IMR-90 (cell line): ENCODE measurements at regions not wholly inside any gene's neighbourhood (a gene's known extent, or its start where the extent isn't known, plus 50 kb on each side); places are given as distances from the start of the nearest gene placed in this dataset.

Experiments used
- ATAC-seq: fragments of 200-7000 bp; cut with Tn5 transposase; 2 replicates; pipeline ENCODE4 v1.9.1; 2020; ENCODE audit warnings: low read depth, mild to moderate bottlenecking, moderate library complexity
- BruUV-seq: library from RNA; stranded (reverse); fragments of 400-500 nt; replicated peaks from 2 replicates; lab custom pipeline; 2021; lab: Mats Ljungman, UMichigan
- CTCF ChIA-PET: fragments of 300-600 bp; formaldehyde crosslinking; extraction: SDS; loops from one replicate; lab custom pipeline; 2021; ENCODE audit warnings: antibody characterized with exemption; lab: Yijun Ruan, JAX
- POLR2A ChIA-PET: fragments of 300-600 bp; sonication (Branson Sonifier 250); formaldehyde crosslinking; loops from one replicate; lab custom pipeline; 2022; ENCODE audit warnings: antibody characterized with exemption; ENCODE audit not compliant: unreplicated experiment; lab: Charles Lee
- DNase-seq: peaks from one replicate; pipeline ENCODE4 v3.0.0; 2013
- H2AFZ ChIP-seq: replicated peaks from 2 replicates; pipeline ENCODE3; 2013; ENCODE audit warnings: low read length, mild to moderate bottlenecking; ENCODE audit not compliant: poor library complexity
- H2AK5ac ChIP-seq: 2 replicates; pipeline ENCODE4 v1.6.1; 2013; ENCODE audit warnings: low read depth, low read length, inconsistent platforms
- H2AK9ac ChIP-seq: replicated peaks from 2 replicates; pipeline ENCODE3; 2013; ENCODE audit warnings: mild to moderate bottlenecking, low read depth, low read length, moderate library complexity; ENCODE audit not compliant: poor library complexity
- H2BK120ac ChIP-seq: 2 replicates; pipeline ENCODE4 v1.6.1; 2013; ENCODE audit warnings: low read depth, low read length, inconsistent platforms
- H2BK15ac ChIP-seq: 3 replicates; pipeline ENCODE4 v1.6.1; 2013; ENCODE audit warnings: low read depth, low read length, inconsistent platforms
- H2BK20ac ChIP-seq: 2 replicates; pipeline ENCODE4 v1.6.1; 2013; ENCODE audit warnings: low read depth, mild to moderate bottlenecking, inconsistent platforms, low read length, moderate library complexity
- H2BK5ac ChIP-seq: 2 replicates; pipeline ENCODE4 v1.6.1; 2013; ENCODE audit warnings: mild to moderate bottlenecking, low read depth, low read length, inconsistent platforms; ENCODE audit not compliant: poor library complexity, severe bottlenecking
- H3K14ac ChIP-seq: replicated peaks from 2 replicates; pipeline ENCODE4 v1.6.1; 2013; ENCODE audit warnings: low read depth, low read length, inconsistent platforms
- H3K18ac ChIP-seq: 2 replicates; pipeline ENCODE4 v1.6.1; 2013; ENCODE audit warnings: low read depth, low read length, control low read depth
- H3K23ac ChIP-seq: 2 replicates; pipeline ENCODE4 v1.6.1; 2013; ENCODE audit warnings: low read depth, low read length, inconsistent platforms
- H3K27ac ChIP-seq: 2 replicates; pipeline ENCODE4 v1.5.1; 2013; ENCODE audit warnings: mild to moderate bottlenecking, control low read depth, low read length; ENCODE audit not compliant: insufficient read depth
- H3K27me3 ChIP-seq: 2 replicates; pipeline ENCODE4 v1.6.1; 2013; ENCODE audit warnings: low read length; ENCODE audit not compliant: control insufficient read depth, insufficient read depth
- H3K36me3 ChIP-seq: 2 replicates; pipeline ENCODE4 v1.6.1; 2013; ENCODE audit warnings: low read length, mixed read lengths; ENCODE audit not compliant: control insufficient read depth, insufficient read depth
- H3K4ac ChIP-seq: 2 replicates; pipeline ENCODE4 v1.6.1; 2013; ENCODE audit warnings: low read depth, low read length, inconsistent platforms
- H3K4me1 ChIP-seq: 2 replicates; pipeline ENCODE4 v1.6.1; 2013; ENCODE audit warnings: low read length, mixed read lengths; ENCODE audit not compliant: control insufficient read depth, insufficient read depth
- H3K4me2 ChIP-seq: 2 replicates; pipeline ENCODE4 v1.6.1; 2013; ENCODE audit warnings: low read depth, mild to moderate bottlenecking, control low read depth, low read length, moderate library complexity
- H3K4me3 ChIP-seq: 2 replicates; pipeline ENCODE4 v1.5.1; 2013; ENCODE audit warnings: low read depth, mild to moderate bottlenecking, control low read depth, low read length, moderate library complexity; ENCODE audit not compliant: insufficient read depth
- H3K56ac ChIP-seq: 2 replicates; pipeline ENCODE4 v1.6.1; 2013; ENCODE audit warnings: low read length, inconsistent platforms; ENCODE audit not compliant: insufficient read depth; ENCODE audit errors: extremely low read depth
- H3K79me1 ChIP-seq, 2 experiments: 2 replicates each; pipeline ENCODE4 v1.6.1; 2013; ENCODE audit warnings: low read length in 2 of 2, inconsistent platforms in 1 of 2, low read depth in 1 of 2
- H3K9ac ChIP-seq: 2 replicates; pipeline ENCODE4 v1.6.1; 2013; ENCODE audit warnings: low read depth, low read length, control low read depth
- H3K9me1 ChIP-seq: 2 replicates; pipeline ENCODE4 v1.6.1; 2013; ENCODE audit warnings: low read length, inconsistent platforms; ENCODE audit not compliant: insufficient read depth
- H3K9me3 ChIP-seq: 2 replicates; pipeline ENCODE4 v1.6.1; 2013; ENCODE audit warnings: low read length; ENCODE audit not compliant: control insufficient read depth, insufficient read depth
- H4K20me1 ChIP-seq: 2 replicates; pipeline ENCODE4 v1.6.1; 2013; ENCODE audit warnings: low read length, inconsistent platforms; ENCODE audit not compliant: insufficient read depth
- H4K5ac ChIP-seq: 2 replicates; pipeline ENCODE4 v1.6.1; 2013; ENCODE audit warnings: mild to moderate bottlenecking, low read depth, low read length, control low read depth
- H4K8ac ChIP-seq, 2 experiments: 2 replicates each; pipeline ENCODE4 v1.6.1; 2013; ENCODE audit warnings: low read depth in 2 of 2, low read length in 2 of 2, control low read depth in 1 of 2, inconsistent platforms in 1 of 2
- H4K91ac ChIP-seq: 2 replicates; pipeline ENCODE4 v1.6.1; 2013; ENCODE audit warnings: low read depth, low read length, inconsistent platforms; ENCODE audit not compliant: insufficient read depth
- BHLHE40 ChIP-seq: fragments of 150-350 bp; IDR thresholded peaks from 2 replicates; pipeline ENCODE4 v1.6.1; 2016; ENCODE audit warnings: mild to moderate bottlenecking, low read depth, low read length
- CEBPB ChIP-seq: IDR thresholded peaks from 2 replicates; pipeline ENCODE4 v1.6.1; 2012; ENCODE audit warnings: low read depth, low read length, improper control_type of control experiment
- CHD1 ChIP-seq: IDR thresholded peaks from 2 replicates; pipeline ENCODE4 v1.6.1; 2012; ENCODE audit warnings: low read depth, low read length, improper control_type of control experiment
- CTCF ChIP-seq: conservative IDR thresholded peaks from 2 replicates; pipeline ENCODE4 v1.5.1; 2012; ENCODE audit warnings: mild to moderate bottlenecking, low read depth, low read length, improper control_type of control experiment
- ELK1 ChIP-seq: fragments of 150-350 bp; IDR thresholded peaks from 2 replicates; pipeline ENCODE4 v1.6.1; 2016; ENCODE audit warnings: low read depth, mild to moderate bottlenecking, low read length, moderate library complexity, borderline replicate concordance
- FOS ChIP-seq: fragments of 150-350 bp; IDR thresholded peaks from 2 replicates; pipeline ENCODE4 v1.6.1; 2016; ENCODE audit warnings: low read depth, low read length
- MAFK ChIP-seq: IDR thresholded peaks from 2 replicates; pipeline ENCODE4 v1.6.1; 2012; ENCODE audit warnings: low read depth, low read length, improper control_type of control experiment
- MAZ ChIP-seq: IDR thresholded peaks from 2 replicates; pipeline ENCODE4 v1.6.1; 2012; ENCODE audit warnings: low read depth, mild to moderate bottlenecking, low read length, improper control_type of control experiment, moderate library complexity, borderline replicate concordance
- MXI1 ChIP-seq: IDR thresholded peaks from 2 replicates; pipeline ENCODE4 v1.6.1; 2012; ENCODE audit warnings: low read depth, mild to moderate bottlenecking, low read length, moderate library complexity, borderline replicate concordance
- NFE2L2 ChIP-seq: fragments of 150-350 bp; IDR thresholded peaks from 2 replicates; pipeline ENCODE4 v1.6.1; 2016; ENCODE audit warnings: low read depth, mild to moderate bottlenecking, low read length
- POLR2A ChIP-seq: IDR thresholded peaks from 2 replicates; pipeline ENCODE4 v1.6.1; 2012; ENCODE audit warnings: mild to moderate bottlenecking, low read depth, low read length
- RAD21 ChIP-seq: IDR thresholded peaks from 2 replicates; pipeline ENCODE4 v1.6.1; 2012; ENCODE audit warnings: low read length, improper control_type of control experiment
- RCOR1 ChIP-seq: IDR thresholded peaks from 2 replicates; pipeline ENCODE4 v1.6.1; 2012; ENCODE audit warnings: mild to moderate bottlenecking, low read length, improper control_type of control experiment; ENCODE audit not compliant: insufficient replicate concordance
- RFX5 ChIP-seq: IDR thresholded peaks from 2 replicates; pipeline ENCODE4 v1.8.0; 2012; ENCODE audit warnings: low read depth, mild to moderate bottlenecking, low read length, moderate library complexity
- WGBS, 2 experiments: methylation state at CpG; one replicate each; pipeline versions ENCODE4 v1.1.5 to v1.1.7; 2013; ENCODE audit warnings: missing lambda C conversion rate in 2 of 2; ENCODE audit not compliant: insufficient read length in 1 of 2; ENCODE audit errors: extremely low coverage in 2 of 2; 5-methylcytosine and 5-hydroxymethylcytosine counted together
- dilution Hi-C: fragments of 300-500 bp; cut with HindIII; formaldehyde crosslinking; loops from one replicate; pipeline ENCODE4 v1.14.3; 2018; ENCODE audit warnings: low sequenced_read_pairs; ENCODE audit not compliant: unreplicated experiment
- in situ Hi-C: fragments of 300-500 bp; cut with MboI; formaldehyde crosslinking; loops from 3 replicates; pipeline ENCODE4 v1.14.3; 2019; ENCODE audit warnings: low sequenced_read_pairs, inconsistent platforms, mixed read lengths
- intact Hi-C: fragments of 100-400 bp; cut with micrococcal nuclease; formaldehyde crosslinking; loops from 2 replicates; pipeline ENCODE4 v1.10.0; 2022
- TF ChIP-seq, protein P1 (sequence below): fragments of 150-350 bp; IDR thresholded peaks from 2 replicates; pipeline ENCODE4 v1.6.1; 2017; ENCODE audit warnings: mild to moderate bottlenecking, antibody characterized with exemption, low read length, low read depth

DNA sequence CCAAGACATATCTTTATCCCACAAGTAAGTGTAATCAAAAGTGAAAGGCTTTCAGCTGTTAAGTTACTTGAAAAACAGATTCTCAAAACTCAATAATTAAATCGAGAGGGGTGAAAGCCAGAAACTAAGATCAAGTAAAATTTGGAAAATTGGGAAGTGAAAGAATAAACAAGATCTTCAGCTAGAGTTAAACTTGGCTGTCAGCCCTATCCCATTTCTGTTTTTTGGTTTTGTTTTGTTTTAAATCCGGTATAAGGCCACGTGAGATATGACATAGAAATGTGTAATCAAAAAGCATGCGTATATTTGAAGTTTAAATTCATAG lies 856.8 kb downstream of the STIM2 start:
- Histone ChIP-seq H2BK20ac (no peak overlapping the region), H3K27ac (no peak overlapping the region), H3K9ac (no peak overlapping the region), H4K8ac (no peak overlapping the region), H4K91ac (no peak overlapping the region), H3K4me2 (no peak overlapping the region), H3K23ac (no peak overlapping the region), H2BK5ac (no peak overlapping the region), H3K14ac (no peak overlapping the region), H3K18ac (no peak overlapping the region), H2AK9ac (no peak overlapping the region), H2BK15ac (no peak overlapping the region), H3K4ac (no peak overlapping the region), H3K4me1 (no peaks in the 10 kb centered on the region), H3K9me3 (no peaks in the 10 kb centered on the region), H4K5ac (no peak overlapping the region), H3K4me3 (no peak overlapping the region), H2AK5ac (no peak overlapping the region), H3K79me1 (no peaks in the 10 kb centered on the region), H3K9me1 (no peaks in the 10 kb centered on the region), H3K56ac (no peak overlapping the region), H3K27me3 (no peaks in the 10 kb centered on the region), H4K20me1 (no peaks in the 10 kb centered on the region), H2BK120ac (no peak overlapping the region), H2AFZ (no peak overlapping the region), H3K36me3 (no peaks in the 10 kb centered on the region)
- WGBS, 2 experiments, result no CpG with 5 or more reads among the region's 4 CpGs
- in situ Hi-C loops, result no loop called here
- CTCF ChIA-PET, result interaction anchor here (2.5 kb wide), 1 partner anchor 33 kb away, joined by 5 read pairs; no protein-coding TSS in a partner anchor
- DNase-seq, result no peak
- dilution Hi-C loops, result no loop called here
- BruUV-seq, result no TSS peak
- POLR2A ChIA-PET, result no interaction called here
- ATAC-seq, result no peak
- TF ChIP-seq MXI1, result no peak
- no peak for TF ChIP-seq MAFK
- no peak for TF ChIP-seq RAD21
- TF ChIP-seq CHD1, result no peak
- TF ChIP-seq CEBPB, result no peak
- TF ChIP-seq, protein P1, sequence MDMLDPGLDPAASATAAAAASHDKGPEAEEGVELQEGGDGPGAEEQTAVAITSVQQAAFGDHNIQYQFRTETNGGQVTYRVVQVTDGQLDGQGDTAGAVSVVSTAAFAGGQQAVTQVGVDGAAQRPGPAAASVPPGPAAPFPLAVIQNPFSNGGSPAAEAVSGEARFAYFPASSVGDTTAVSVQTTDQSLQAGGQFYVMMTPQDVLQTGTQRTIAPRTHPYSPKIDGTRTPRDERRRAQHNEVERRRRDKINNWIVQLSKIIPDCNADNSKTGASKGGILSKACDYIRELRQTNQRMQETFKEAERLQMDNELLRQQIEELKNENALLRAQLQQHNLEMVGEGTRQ, result no peak
- no peak for TF ChIP-seq POLR2A
- TF ChIP-seq RFX5, result no peak
- TF ChIP-seq FOS, result no peak
- no peak for TF ChIP-seq CTCF
- TF ChIP-seq MAZ, result no peak
- TF ChIP-seq ELK1, result no peak
- TF ChIP-seq RCOR1, result no peak
- TF ChIP-seq BHLHE40, result no peak
- TF ChIP-seq NFE2L2, result no peak
- intact Hi-C loops, result no loop called here
